ENCODE measurements at regions not wholly inside any gene's neighbourhood (a gene's known extent, or its start where the extent isn't known, plus 50 kb on each side); places are given as distances from the start of the nearest gene placed in this dataset.

- no peak for TF ChIP-seq EZH2 (IDR thresholded peaks at IDR 0.05; ENCODE audit: borderline replicate concordance)
- no peak for TF ChIP-seq CTCF (IDR thresholded peaks at IDR 0.05; ENCODE audit: poor library complexity)
- no peak for TF ChIP-seq EZH2phosphoT487 (IDR thresholded peaks at IDR 0.05; ENCODE audit: low read depth, severe bottlenecking, unreplicated experiment)
Measured at GRCh38 chr4:30835044-30835443, 114.9 kb downstream of the PCDH7 start.
